NCI-H524 (cell line): ENCODE measurements at regions not wholly inside any gene's neighbourhood (a gene's known extent, or its start where the extent isn't known, plus 50 kb on each side); places are given as distances from the start of the nearest gene placed in this dataset.

Experiments used
- DNase-seq, 2 experiments: peaks; one replicate each; lab custom pipeline; 2025; lab: John Stamatoyannopoulos, UW

GRCh38 chr6:40194447-40195170 lies 260.3 kb upstream of the MOCS1 start:
- DNase-seq = no peak

DNA sequence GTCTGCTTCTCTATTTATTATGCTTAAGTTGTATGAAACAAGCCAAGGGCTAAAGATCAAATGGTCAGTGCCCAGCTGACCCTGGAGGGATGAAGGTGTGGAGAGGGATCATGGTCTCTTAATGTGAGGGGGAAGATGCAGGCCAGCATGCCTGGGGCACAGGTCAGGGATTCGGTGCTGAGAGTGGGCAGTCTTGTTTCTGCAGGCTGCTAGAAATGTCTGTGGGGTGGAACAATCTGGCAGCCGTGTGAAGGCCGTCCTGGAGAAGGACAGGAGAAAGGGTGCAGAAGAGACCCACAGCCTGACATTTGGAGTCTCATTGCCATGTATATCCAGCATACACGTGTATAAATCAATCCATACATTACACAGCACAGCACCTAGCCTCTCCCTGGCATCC lies 258.3 kb upstream of the MOCS1 start:
- DNase-seq = no peak

- DNase-seq = no peak
These were observed 254.7 kb upstream of the MOCS1 start for GRCh38 chr6:40188931-40189330.

GRCh38 chr6:40187535-40188144 lies 253.4 kb upstream of the MOCS1 start:
- DNase-seq = no peak

DNA sequence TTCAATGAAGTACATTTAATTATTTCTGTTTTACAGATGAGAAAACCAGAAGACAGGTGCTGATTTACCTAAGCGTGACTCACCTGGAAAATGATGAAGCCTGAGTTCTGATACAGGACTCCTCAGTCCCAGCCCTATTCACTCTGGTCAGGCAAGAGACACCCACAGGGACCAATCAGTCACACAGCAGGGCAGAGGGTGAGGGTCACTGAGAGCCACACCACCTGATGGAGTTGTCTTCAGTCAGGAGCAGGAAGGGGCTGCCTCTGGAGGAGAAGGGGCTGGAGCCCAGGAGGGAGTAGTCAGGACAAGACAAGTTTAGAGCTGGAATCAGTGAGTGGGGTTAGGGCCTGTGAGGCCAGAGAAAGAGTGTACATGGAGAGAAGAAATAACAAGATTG lies 251.2 kb upstream of the MOCS1 start:
- no peak for DNase-seq

DNA sequence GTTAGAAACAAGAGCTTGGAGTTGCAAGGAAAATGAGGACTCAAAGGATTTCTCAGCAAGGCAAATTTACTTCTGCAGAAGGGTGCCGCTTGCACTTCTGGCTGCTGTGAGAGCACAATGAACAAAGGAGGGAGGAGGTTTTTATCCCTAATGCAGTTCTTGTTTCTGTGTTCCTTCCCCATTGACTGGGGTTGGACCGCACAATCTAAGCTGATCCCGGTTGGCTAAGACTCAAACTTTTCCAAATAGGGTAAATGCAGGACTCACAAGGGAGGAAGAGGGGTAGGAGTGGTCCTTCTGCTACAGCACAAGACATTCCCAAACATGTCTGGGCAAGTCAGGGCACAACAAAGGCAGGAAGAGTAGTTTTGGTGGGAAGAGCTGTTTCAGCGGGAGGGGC lies 249.6 kb upstream of the MOCS1 start:
- DNase-seq = no peak

- no peak for DNase-seq
These were observed 247.1 kb upstream of the MOCS1 start for GRCh38 chr6:40181367-40181766.

GRCh38 chr6:40180271-40180670 lies 246.0 kb upstream of the MOCS1 start:
- DNase-seq = no peak

DNA sequence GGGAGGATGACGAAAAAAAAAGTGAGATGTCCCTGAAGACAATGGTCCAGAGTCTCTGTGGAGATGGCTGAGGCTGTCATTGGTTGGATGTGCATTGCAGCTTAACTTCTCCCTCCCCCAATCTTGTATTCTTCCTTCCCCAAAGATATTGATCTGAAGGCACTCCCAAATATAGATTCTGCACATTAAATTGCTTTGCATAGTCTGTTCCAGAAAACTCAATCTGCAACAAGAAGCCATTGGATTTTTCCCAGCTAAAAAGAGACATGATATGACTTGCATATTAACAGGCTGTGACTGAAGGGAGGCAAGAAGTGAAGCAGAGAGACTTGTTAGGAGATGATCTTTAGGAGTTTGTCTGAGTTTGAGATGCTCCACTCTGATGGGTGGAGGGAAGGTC lies 245.2 kb upstream of the MOCS1 start:
- DNase-seq = no peak

- DNase-seq = no peak
These were observed 243.3 kb upstream of the MOCS1 start for GRCh38 chr6:40177598-40177997.

DNA sequence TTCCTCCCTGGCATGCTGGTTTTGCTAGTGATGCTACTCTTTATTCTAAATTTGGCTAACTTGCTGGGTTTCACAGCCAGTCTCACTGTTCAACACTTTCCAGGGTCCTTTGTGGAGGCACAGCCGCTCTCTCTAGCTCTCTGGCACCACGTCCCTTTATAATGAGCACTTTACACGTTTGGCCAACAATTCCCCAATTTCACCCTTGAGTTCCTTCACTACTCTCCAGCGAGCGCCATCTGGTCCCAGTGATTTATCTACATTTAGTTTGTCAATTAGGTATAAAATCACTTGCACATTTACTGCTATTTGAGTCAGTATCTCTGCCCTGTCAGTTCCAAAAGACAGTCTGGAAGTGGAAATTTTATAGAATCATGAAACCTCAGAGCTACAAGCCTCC lies 241.9 kb upstream of the MOCS1 start:
- DNase-seq = no peak

GRCh38 chr6:40172272-40172671 lies 238.0 kb upstream of the MOCS1 start:
- no peak for DNase-seq

DNA sequence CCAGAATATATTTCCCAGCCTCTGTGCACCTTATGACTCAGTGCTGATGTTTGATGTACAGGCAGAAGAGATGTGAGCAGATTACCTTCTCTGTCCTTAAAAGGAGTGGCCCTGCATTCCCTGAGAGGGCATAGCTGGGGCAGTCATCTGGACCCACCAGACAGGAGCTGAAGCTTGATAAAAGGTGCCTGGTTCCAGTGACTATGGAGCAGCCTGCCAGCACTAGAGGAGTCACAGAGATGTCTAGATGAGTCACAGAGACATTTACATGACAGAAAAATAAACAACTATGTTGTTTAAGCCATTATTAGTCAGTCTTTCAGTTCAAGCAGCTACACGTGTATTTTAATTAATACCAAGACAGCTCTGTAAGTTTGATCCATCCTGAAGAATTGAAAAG lies 237.1 kb upstream of the MOCS1 start:
- DNase-seq = no peak

- no peak for DNase-seq
These were observed 236.6 kb upstream of the MOCS1 start for GRCh38 chr6:40170856-40171255.

DNA sequence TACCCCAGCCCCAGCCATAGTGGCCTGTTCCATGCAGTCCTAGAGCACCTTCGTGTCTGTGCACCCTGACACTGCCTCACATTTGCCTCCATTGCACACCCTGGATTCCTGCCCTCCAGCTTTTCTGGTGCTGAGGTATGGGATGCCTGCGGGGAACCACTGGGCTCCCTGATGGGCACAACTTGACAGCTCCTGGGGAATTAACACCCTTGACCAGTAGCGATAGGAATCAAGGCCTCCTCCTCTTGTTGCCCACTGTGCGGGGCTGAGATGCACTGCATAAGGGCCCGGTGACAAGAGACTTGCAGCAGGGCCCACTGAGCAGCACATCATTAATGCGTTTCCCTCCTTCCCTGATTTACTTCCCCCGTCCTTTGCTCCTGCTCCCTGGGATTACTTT lies 235.6 kb upstream of the MOCS1 start:
- DNase-seq = no peak

DNA sequence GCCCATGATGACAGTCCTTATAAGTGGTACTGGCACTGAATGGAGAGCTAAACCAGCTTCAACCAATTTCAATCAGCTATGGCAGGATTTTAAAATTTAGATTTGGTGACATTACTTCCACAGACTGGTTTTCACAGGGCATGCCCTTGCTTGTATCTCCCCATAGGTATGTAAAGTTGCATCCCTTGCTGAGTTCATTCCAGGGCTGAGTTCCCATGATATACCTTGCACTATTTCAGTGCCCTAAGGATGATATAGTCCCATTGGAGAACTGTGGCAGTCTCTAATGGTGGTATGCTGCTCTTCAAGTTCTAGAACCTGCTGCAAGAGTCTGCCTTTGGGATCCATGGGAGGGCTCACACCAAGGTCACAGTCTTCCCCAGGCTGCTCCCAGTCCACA lies 232.7 kb upstream of the MOCS1 start:
- DNase-seq = no peak

GRCh38 chr6:40165036-40165709 lies 230.9 kb upstream of the MOCS1 start:
- DNase-seq = no peak

DNA sequence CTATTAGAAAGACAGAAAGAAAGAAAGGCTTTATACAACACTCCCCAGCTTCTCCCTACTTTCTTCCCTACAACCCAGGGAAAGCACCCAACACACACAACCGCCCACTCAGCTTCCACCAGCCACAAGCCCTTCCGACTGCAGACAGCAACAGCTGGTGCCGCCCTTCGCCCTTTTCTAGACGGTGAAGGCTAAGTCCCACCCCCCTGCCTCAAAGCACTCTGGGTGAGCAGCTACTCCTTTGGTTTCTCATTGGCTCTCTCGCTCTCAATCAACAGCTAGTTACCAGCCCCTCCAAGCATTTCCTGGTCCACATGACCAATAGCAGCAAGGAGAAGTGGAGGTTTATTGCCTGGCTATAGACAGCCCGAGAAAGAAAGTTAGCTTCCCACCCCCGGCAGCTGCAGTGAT lies 230.1 kb upstream of the MOCS1 start:
- peak in 1 of 2 experiments; percentile 8 for DNase-seq

GRCh38 chr6:40163924-40164323 lies 229.7 kb upstream of the MOCS1 start:
- no peak for DNase-seq

DNA sequence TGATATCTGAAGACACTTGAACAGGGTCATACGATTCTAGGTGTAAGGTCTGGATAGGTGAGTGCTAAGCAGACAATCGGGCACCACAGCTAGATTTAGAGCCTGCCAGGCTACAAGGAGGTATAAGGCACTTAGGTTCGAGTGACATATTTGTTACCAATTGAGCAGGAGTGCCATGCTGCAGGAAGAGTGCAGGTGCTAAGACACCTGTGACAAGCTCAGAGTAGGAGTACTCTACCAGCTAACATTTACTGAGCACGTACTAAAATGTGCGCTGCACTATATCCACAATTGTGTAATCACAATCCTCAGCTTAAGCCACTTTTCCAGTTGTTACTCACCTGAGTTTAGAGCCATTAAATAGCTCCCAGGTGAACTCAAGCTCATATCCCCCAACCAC lies 227.8 kb upstream of the MOCS1 start:
- DNase-seq = no peak

DNA sequence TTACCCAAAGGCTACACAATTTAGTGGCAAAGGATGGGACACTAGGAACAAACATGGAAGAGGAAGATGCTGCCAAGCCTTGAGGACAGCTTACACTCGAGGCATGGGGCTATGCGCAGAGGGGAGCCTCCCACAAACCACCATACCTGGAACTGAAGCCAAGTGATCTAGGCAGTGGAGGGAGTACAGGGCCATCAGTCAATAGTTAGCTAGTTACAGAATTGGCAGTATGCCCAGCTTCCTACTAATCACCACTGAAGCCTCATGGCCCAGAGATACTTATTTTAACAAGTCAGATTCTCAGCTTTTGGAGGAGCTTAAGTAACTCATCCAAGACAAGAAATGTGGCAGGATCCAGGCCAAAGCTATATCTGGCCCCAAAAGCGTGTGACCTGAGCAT lies 226.6 kb upstream of the MOCS1 start:
- DNase-seq = peak; percentile 26 to 56

GRCh38 chr6:40159865-40160264 lies 225.6 kb upstream of the MOCS1 start:
- DNase-seq = no peak

DNA sequence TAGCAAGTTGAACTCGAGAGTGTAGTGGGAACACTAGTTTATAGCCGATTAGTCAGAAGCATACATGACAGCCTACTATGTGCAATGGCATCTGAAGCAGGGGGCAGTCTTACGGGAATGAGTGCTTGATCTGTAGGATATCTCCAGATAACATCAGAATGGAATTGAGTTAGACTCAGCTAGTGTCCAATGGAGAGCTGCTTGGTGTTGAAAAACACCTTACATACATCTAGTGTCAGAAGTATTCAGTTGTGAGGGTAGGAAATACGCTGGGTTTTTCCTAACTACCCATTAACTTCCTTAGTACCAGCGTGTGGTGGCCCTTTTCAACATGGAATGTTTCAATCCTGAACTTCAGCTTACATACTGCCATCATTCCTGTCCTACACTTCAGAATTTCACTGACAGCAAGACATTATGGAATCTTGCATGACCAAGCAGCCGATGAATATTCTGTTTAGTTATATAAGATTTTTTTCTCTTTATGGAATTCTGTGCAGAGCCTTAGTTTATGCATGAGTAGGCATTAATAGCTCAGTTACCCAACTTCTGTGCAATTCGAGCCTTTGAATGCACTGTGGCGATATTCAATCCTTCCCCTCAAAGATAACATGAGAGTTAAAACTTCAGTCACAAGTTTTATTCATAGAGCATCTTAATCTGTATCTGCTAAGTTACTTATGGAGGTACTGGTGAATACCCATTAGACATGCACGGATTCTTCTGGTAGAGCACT lies 218.6 kb upstream of the MOCS1 start:
- no peak for DNase-seq
